ENCODE measurements at regions not wholly inside any gene's neighbourhood (a gene's known extent, or its start where the extent isn't known, plus 50 kb on each side); places are given as distances from the start of the nearest gene placed in this dataset.
"Not testable (repeated sequence)": the region's sequence is repeated elsewhere in the genome, so short reads cannot be mapped to it uniquely, and the experiment has no call there.

DNA sequence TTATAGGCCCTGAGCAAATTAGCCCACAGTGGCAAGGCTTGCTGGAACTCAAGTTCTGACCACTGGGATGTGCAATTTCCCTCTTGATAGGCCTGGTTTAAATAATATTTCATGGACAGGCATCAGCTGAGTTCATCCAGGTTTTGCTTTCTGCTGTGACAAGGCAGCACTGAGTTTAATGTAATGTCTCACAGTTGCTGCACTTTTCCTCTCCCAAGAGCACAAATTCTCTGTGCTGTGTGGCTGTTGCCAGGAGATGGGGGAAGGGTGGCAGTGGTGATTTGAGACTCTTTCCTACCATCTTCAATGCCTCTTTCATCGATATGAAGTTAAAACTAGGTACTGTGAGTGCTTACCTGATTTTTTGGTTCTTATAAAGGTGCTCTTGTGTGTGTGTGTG, 272.8 kb upstream of the STXBP6 start:
- Histone ChIP-seq H3K4me1 (ENCODE audit: insufficient read depth, low read length) (no peaks in the 10 kb centered on the region), H4K20me1 (ENCODE audit: insufficient read depth, low read length) (no peaks in the 10 kb centered on the region), H3K27ac (ENCODE audit: low read depth, low read length) (no peak overlapping the region), H3K4me3 (ENCODE audit: insufficient read depth, low read length) (no peak overlapping the region), H2AFZ (ENCODE audit: low read length) (no peak overlapping the region), H3K9me3 (ENCODE audit: low read depth, low read length) (peaks cover 2% of the 10 kb centered on the region), H3K27me3 (ENCODE audit: insufficient read depth, low read length) (no peaks in the 10 kb centered on the region), H3K36me3 (ENCODE audit: insufficient read depth, low read length) (no peaks in the 10 kb centered on the region), H3K4me2 (ENCODE audit: insufficient read depth, low read length) (no peak overlapping the region), H3K79me2 (ENCODE audit: insufficient read depth, low read length) (no peaks in the 10 kb centered on the region)
- DNase-seq (ENCODE audit: insufficient read length, low spot score, missing footprints), result no peak
- TF ChIP-seq, protein P1, sequence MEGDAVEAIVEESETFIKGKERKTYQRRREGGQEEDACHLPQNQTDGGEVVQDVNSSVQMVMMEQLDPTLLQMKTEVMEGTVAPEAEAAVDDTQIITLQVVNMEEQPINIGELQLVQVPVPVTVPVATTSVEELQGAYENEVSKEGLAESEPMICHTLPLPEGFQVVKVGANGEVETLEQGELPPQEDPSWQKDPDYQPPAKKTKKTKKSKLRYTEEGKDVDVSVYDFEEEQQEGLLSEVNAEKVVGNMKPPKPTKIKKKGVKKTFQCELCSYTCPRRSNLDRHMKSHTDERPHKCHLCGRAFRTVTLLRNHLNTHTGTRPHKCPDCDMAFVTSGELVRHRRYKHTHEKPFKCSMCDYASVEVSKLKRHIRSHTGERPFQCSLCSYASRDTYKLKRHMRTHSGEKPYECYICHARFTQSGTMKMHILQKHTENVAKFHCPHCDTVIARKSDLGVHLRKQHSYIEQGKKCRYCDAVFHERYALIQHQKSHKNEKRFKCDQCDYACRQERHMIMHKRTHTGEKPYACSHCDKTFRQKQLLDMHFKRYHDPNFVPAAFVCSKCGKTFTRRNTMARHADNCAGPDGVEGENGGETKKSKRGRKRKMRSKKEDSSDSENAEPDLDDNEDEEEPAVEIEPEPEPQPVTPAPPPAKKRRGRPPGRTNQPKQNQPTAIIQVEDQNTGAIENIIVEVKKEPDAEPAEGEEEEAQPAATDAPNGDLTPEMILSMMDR (IDR thresholded peaks at IDR 0.05; ENCODE audit: extremely low read depth, low read depth, low read length), result no peak

DNA sequence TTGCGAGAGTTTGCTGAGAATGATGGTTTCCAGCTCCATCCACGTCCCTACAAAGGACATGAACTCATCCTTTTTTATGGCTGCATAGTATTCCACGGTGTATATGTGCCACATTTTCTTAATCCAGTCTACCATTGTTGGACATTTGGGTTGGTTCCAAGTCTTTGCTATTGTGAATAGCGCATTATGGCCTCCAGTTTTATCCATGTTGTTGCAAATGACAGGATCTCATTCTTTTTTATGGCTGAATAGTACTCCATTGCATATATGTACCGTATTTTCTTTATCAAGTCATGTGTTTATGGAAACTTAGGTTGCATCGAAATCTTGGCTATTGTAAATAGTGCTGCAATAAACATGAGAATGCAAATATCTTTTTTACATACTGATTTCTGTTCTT, 266.1 kb upstream of the STXBP6 start:
- not testable (repeated sequence) for H3K79me2 ChIP-seq (ENCODE audit: insufficient read depth, low read length); H2AFZ ChIP-seq (ENCODE audit: low read length); H3K27ac ChIP-seq (ENCODE audit: low read depth, low read length); H3K9me3 ChIP-seq (ENCODE audit: low read depth, low read length); H3K27me3 ChIP-seq (ENCODE audit: insufficient read depth, low read length); H3K4me1 ChIP-seq (ENCODE audit: insufficient read depth, low read length); H3K36me3 ChIP-seq (ENCODE audit: insufficient read depth, low read length); H3K4me2 ChIP-seq (ENCODE audit: insufficient read depth, low read length); DNase-seq (ENCODE audit: insufficient read length, low spot score, missing footprints); H3K4me3 ChIP-seq (ENCODE audit: insufficient read depth, low read length); H4K20me1 ChIP-seq (ENCODE audit: insufficient read depth, low read length)

DNA sequence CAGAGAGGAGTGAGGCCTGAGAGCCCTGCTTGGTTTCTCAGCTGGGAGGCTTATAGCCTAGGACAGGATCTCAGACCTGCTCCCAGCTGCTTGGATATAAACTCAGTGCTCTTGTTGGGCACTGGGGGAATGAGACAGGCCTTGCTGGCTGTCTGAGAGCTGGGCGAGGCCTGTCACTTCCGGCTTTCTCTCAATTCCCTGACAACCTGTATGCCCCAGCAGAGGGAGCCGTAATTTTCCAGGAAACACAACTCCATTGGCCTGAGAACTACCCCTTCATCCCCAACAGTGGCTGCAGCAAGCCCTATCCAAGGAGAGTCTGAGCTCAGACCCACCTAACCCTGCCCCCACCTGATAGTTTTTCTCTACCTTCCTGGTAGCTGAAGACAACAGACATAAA, 258.3 kb upstream of the STXBP6 start:
- DNase-seq (ENCODE audit: insufficient read length, low spot score, missing footprints), result no peak
- TF ChIP-seq, protein P1 (IDR thresholded peaks at IDR 0.05; ENCODE audit: extremely low read depth, low read depth, low read length), result no peak
- no peak overlapping the region for H3K4me2 ChIP-seq (ENCODE audit: insufficient read depth, low read length)
- H4K20me1 ChIP-seq (ENCODE audit: insufficient read depth, low read length), result no peaks in the 10 kb centered on the region
- H3K9me3 ChIP-seq (ENCODE audit: low read depth, low read length), result peaks cover 3% of the 10 kb centered on the region
- H3K36me3 ChIP-seq (ENCODE audit: insufficient read depth, low read length), result no peaks in the 10 kb centered on the region
- H3K4me3 ChIP-seq (ENCODE audit: insufficient read depth, low read length), result no peak overlapping the region
- no peak overlapping the region for H3K27ac ChIP-seq (ENCODE audit: low read depth, low read length)
- no peak overlapping the region for H2AFZ ChIP-seq (ENCODE audit: low read length)
- H3K4me1 ChIP-seq (ENCODE audit: insufficient read depth, low read length), result no peaks in the 10 kb centered on the region
- H3K79me2 ChIP-seq (ENCODE audit: insufficient read depth, low read length), result no peaks in the 10 kb centered on the region
- no peaks in the 10 kb centered on the region for H3K27me3 ChIP-seq (ENCODE audit: insufficient read depth, low read length)

DNA sequence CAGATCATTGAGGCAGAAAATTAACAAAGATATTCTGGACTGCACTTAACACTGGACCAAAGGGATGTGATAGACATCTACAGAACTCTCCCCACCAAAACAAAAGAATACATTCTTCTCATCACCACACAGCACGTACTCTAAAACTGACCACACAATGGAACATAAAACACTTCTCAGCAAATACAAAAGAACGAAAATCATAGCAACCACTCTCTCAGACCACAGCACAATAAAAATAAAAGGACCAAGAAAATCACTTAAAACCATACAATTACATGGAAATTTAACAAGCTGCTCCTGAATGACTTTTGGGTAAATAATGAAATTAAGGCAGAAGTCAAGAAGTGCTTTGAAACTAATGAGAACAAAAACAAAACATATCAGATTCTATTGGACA, 254.0 kb upstream of the STXBP6 start:
- no peak for DNase-seq (ENCODE audit: insufficient read length, low spot score, missing footprints)
- TF ChIP-seq, protein P1 (IDR thresholded peaks at IDR 0.05; ENCODE audit: extremely low read depth, low read depth, low read length), result no peak
- Histone ChIP-seq H3K27ac (ENCODE audit: low read depth, low read length) (no peak overlapping the region), H3K9me3 (ENCODE audit: low read depth, low read length) (no peaks in the 10 kb centered on the region), H3K4me2 (ENCODE audit: insufficient read depth, low read length) (no peak overlapping the region), H2AFZ (ENCODE audit: low read length) (no peak overlapping the region), H3K27me3 (ENCODE audit: insufficient read depth, low read length) (no peaks in the 10 kb centered on the region), H3K4me1 (ENCODE audit: insufficient read depth, low read length) (no peaks in the 10 kb centered on the region), H3K36me3 (ENCODE audit: insufficient read depth, low read length) (no peaks in the 10 kb centered on the region), H3K79me2 (ENCODE audit: insufficient read depth, low read length) (no peaks in the 10 kb centered on the region), H4K20me1 (ENCODE audit: insufficient read depth, low read length) (no peaks in the 10 kb centered on the region), H3K4me3 (ENCODE audit: insufficient read depth, low read length) (no peak overlapping the region)

DNA sequence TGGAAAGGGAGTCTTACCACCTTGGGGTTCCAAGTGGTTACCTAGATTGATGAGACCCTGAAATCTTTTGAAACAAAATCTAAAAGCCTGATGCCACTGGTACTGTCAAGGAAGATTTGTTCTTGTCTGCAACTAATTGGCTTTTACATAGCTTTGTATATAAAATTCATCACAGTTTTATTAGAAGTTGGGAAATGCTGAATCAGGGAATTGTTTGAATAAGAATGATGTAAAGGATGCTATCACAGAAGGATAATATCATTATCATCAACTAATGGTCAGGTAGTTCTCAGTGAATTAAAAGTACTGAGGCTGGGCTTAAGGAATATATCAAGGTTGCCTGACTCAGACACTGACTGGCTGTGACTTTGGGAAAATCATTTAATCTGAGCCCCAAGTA, 248.3 kb upstream of the STXBP6 start:
- Histone ChIP-seq H3K4me2 (ENCODE audit: insufficient read depth, low read length) (no peak overlapping the region), H2AFZ (ENCODE audit: low read length) (no peak overlapping the region), H3K4me3 (ENCODE audit: insufficient read depth, low read length) (no peak overlapping the region), H3K27ac (ENCODE audit: low read depth, low read length) (no peak overlapping the region), H4K20me1 (ENCODE audit: insufficient read depth, low read length) (no peaks in the 10 kb centered on the region), H3K27me3 (ENCODE audit: insufficient read depth, low read length) (no peaks in the 10 kb centered on the region), H3K36me3 (ENCODE audit: insufficient read depth, low read length) (no peaks in the 10 kb centered on the region), H3K9me3 (ENCODE audit: low read depth, low read length) (peaks cover 3% of the 10 kb centered on the region), H3K79me2 (ENCODE audit: insufficient read depth, low read length) (no peaks in the 10 kb centered on the region), H3K4me1 (ENCODE audit: insufficient read depth, low read length) (no peaks in the 10 kb centered on the region)
- TF ChIP-seq, protein P1 (IDR thresholded peaks at IDR 0.05; ENCODE audit: extremely low read depth, low read depth, low read length), result no peak
- no peak for DNase-seq (ENCODE audit: insufficient read length, low spot score, missing footprints)

DNA sequence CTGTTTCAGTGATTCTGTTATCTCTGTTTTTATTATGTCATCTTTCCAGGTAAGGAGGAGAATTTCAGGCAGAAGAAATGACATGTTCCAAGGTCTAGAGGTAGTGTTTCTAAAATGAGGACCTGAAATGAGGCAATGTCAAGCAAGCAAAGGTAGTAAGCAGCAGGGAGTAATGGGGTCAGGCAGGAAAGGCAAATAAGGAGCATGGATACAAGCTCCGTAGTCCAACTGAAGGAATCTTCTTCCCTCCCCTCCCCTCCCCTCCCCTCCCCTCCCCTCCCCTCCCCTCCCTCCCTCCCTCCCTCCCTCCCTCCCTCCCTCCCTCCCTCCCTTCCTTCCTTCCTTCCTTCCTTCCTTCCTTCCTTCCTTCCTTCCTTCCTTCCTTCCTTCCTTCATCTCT, 240.2 kb upstream of the STXBP6 start:
- H2AFZ ChIP-seq (ENCODE audit: low read length); H3K4me1 ChIP-seq (ENCODE audit: insufficient read depth, low read length); H3K27me3 ChIP-seq (ENCODE audit: insufficient read depth, low read length); DNase-seq (ENCODE audit: insufficient read length, low spot score, missing footprints); H3K9me3 ChIP-seq (ENCODE audit: low read depth, low read length); H3K79me2 ChIP-seq (ENCODE audit: insufficient read depth, low read length); H3K4me3 ChIP-seq (ENCODE audit: insufficient read depth, low read length); H4K20me1 ChIP-seq (ENCODE audit: insufficient read depth, low read length); H3K4me2 ChIP-seq (ENCODE audit: insufficient read depth, low read length); H3K27ac ChIP-seq (ENCODE audit: low read depth, low read length); H3K36me3 ChIP-seq (ENCODE audit: insufficient read depth, low read length): not testable (repeated sequence)

All from osteoblast (primary cell).